SK-N-SH treated with all-trans-retinoic acid at 6 μM for 48 hours (cell line): ENCODE measurements at regions not wholly inside any gene's neighbourhood (a gene's known extent, or its start where the extent isn't known, plus 50 kb on each side); places are given as distances from the start of the nearest gene placed in this dataset.

Experiments used
- ATAC-seq: fragments of 200-7000 bp; cut with Tn5 transposase; 3 replicates; pipeline ENCODE4 v1.9.1; 2020; ENCODE audit warnings: mild to moderate bottlenecking, moderate library complexity
- ARNTL ChIP-seq: fragments of 450-650 bp; formaldehyde crosslinking; IDR thresholded peaks from 2 replicates; pipeline ENCODE4 v1.5.0; 2020; ENCODE audit warnings: low read depth, mild to moderate bottlenecking, moderate library complexity, borderline replicate concordance
- BACH2 ChIP-seq: fragments of 250-450 bp; sonication (Bioruptor Pico); IDR thresholded peaks from 2 replicates; pipeline ENCODE4 v1.9.0; 2021; ENCODE audit warnings: mild to moderate bottlenecking, borderline replicate concordance
- CREB5 ChIP-seq: fragments of 250-450 bp; sonication (Bioruptor Pico); IDR thresholded peaks from 2 replicates; pipeline ENCODE4 v1.5.1; 2020; ENCODE audit warnings: low read depth, mild to moderate bottlenecking, moderate library complexity
- CSRNP3 ChIP-seq: fragments of 250-450 bp; sonication (Bioruptor Pico); IDR thresholded peaks from 2 replicates; pipeline ENCODE4 v1.5.1; 2021; ENCODE audit warnings: mild to moderate bottlenecking, moderate library complexity
- ESRRG ChIP-seq: fragments of 250-450 bp; sonication (Bioruptor Pico); IDR thresholded peaks from 2 replicates; pipeline ENCODE4 v1.6.1; 2021; ENCODE audit warnings: mild to moderate bottlenecking
- GLIS3 ChIP-seq: fragments of 250-450 bp; sonication (Bioruptor Pico); IDR thresholded peaks from 2 replicates; pipeline ENCODE4 v1.5.0; 2020; ENCODE audit warnings: mild to moderate bottlenecking, moderate library complexity
- OSR1 ChIP-seq: fragments of 250-450 bp; sonication (Bioruptor Pico); IDR thresholded peaks from 2 replicates; pipeline ENCODE4 v1.8.0; 2022; ENCODE audit warnings: moderate library complexity, mild to moderate bottlenecking, inconsistent platforms
- POU6F1 ChIP-seq: fragments of 250-450 bp; sonication (Bioruptor Pico); IDR thresholded peaks from 2 replicates; pipeline ENCODE4 v1.8.0; 2021; ENCODE audit warnings: low read depth, mild to moderate bottlenecking, moderate library complexity, borderline replicate concordance
- RARB ChIP-seq: fragments of 250-450 bp; sonication (Bioruptor Pico); IDR thresholded peaks from 2 replicates; pipeline ENCODE4 v1.8.0; 2021; ENCODE audit warnings: mild to moderate bottlenecking, moderate library complexity
- SNAI2 ChIP-seq: fragments of 250-450 bp; sonication (Bioruptor Pico); IDR thresholded peaks from 2 replicates; pipeline ENCODE4 v1.5.0; 2020; ENCODE audit warnings: mild to moderate bottlenecking, moderate library complexity
- TCF4 ChIP-seq: fragments of 250-450 bp; sonication (Bioruptor Pico); IDR thresholded peaks from 2 replicates; pipeline ENCODE4 v1.8.0; 2021; ENCODE audit warnings: mild to moderate bottlenecking, moderate library complexity, borderline replicate concordance
- TOX ChIP-seq: fragments of 250-450 bp; sonication (Bioruptor Pico); IDR thresholded peaks from 2 replicates; pipeline ENCODE4 v1.8.0; 2021; ENCODE audit warnings: mild to moderate bottlenecking, moderate library complexity, borderline replicate concordance
- TSHZ2 ChIP-seq: fragments of 250-450 bp; sonication (Bioruptor Pico); IDR thresholded peaks from 2 replicates; pipeline ENCODE4 v1.5.0; 2020; ENCODE audit warnings: mild to moderate bottlenecking, moderate library complexity
- ZC3H10 ChIP-seq: fragments of 250-450 bp; sonication (Bioruptor Pico); IDR thresholded peaks from 2 replicates; pipeline ENCODE4 v1.5.1; 2021; ENCODE audit warnings: mild to moderate bottlenecking, moderate library complexity
- ZFP30 ChIP-seq: fragments of 450-650 bp; formaldehyde crosslinking; IDR thresholded peaks from 2 replicates; pipeline ENCODE4 v1.5.0; 2022; ENCODE audit warnings: mild to moderate bottlenecking, moderate library complexity
- ZNF565 ChIP-seq: fragments of 450-650 bp; formaldehyde crosslinking; conservative IDR thresholded peaks from 2 replicates; pipeline ENCODE4 v1.5.0; 2020; ENCODE audit warnings: low read depth, mild to moderate bottlenecking, moderate library complexity
- ZNF70 ChIP-seq: fragments of 450-650 bp; formaldehyde crosslinking; IDR thresholded peaks from 2 replicates; pipeline ENCODE4 v1.5.0; 2020; ENCODE audit warnings: mild to moderate bottlenecking, moderate library complexity
- ZNF8 ChIP-seq: fragments of 450-650 bp; formaldehyde crosslinking; IDR thresholded peaks from 2 replicates; pipeline ENCODE4 v1.5.0; 2020; ENCODE audit warnings: mild to moderate bottlenecking, moderate library complexity

- TF ChIP-seq CSRNP3 (CRISPR knock-in tag) (no peak), POU6F1 (no peak), ZNF565 (no peak), TCF4 (CRISPR knock-in tag) (no peak), ZNF70 (CRISPR knock-in tag) (no peak), ESRRG (CRISPR knock-in tag) (no peak), CREB5 (no peak), GLIS3 (CRISPR knock-in tag) (no peak), BACH2 (no peak)
- no peak for ATAC-seq
Measured at GRCh38 chr5:143546394-143546793, 142.9 kb upstream of the NR3C1 start.

GRCh38 chr5:143544606-143545005, 141.1 kb upstream of the NR3C1 start:
- ATAC-seq, result no peak

GRCh38 chr5:143543358-143544255, 140.1 kb upstream of the NR3C1 start:
- no peak for TF ChIP-seq ZNF8 (CRISPR knock-in tag)
- TF ChIP-seq TSHZ2 (CRISPR knock-in tag), result no peak
- TF ChIP-seq ZFP30, result no peak
- no peak for TF ChIP-seq ZC3H10 (CRISPR knock-in tag)
- no peak for TF ChIP-seq ZNF565
- TF ChIP-seq TCF4 (CRISPR knock-in tag), result no peak
- TF ChIP-seq ZNF70 (CRISPR knock-in tag), result no peak
- no peak for TF ChIP-seq TOX (CRISPR knock-in tag)
- no peak for TF ChIP-seq GLIS3 (CRISPR knock-in tag)
- TF ChIP-seq RARB (CRISPR knock-in tag), result no peak
- TF ChIP-seq SNAI2 (CRISPR knock-in tag), result no peak
- no peak for TF ChIP-seq BACH2
- peak; percentile 89 for ATAC-seq

More at GRCh38 chr5:143544606-143545005, 141.1 kb upstream of the NR3C1 start:
- TF ChIP-seq ZC3H10 (CRISPR knock-in tag) (no peak), ESRRG (CRISPR knock-in tag) (no peak), ARNTL (no peak), RARB (CRISPR knock-in tag) (no peak), OSR1 (no peak), ZNF70 (CRISPR knock-in tag) (no peak), TSHZ2 (CRISPR knock-in tag) (no peak), SNAI2 (CRISPR knock-in tag) (no peak), TOX (CRISPR knock-in tag) (no peak)
